ENCODE measurements at regions not wholly inside any gene's neighbourhood (a gene's known extent, or its start where the extent isn't known, plus 50 kb on each side); places are given as distances from the start of the nearest gene placed in this dataset.

DNA sequence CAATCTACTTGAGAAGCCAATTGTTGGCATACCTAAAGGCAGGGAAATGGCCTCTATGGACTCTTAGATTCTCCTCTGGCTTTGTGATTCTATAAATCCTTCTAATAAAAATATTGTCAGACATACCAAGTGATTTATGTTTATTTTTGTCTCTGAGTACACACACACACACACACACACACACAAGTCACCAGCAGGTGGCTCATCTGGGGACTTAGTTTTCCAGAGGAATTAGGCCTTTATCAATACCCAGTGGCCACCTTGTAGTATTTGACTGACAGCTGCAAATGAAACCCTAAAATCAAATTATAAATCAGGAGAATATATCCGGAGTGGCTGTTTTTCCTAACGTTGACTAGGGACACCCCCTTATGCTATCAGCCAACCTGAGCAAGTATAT lies 258.5 kb downstream of the BRINP2 start:
- Histone ChIP-seq H3K4me1 (ENCODE audit: control insufficient read depth in 5 of 5, insufficient read depth in 5 of 5, low read length in 5 of 5) (no peaks in the 10 kb centered on the region), H3K36me3 (ENCODE audit: control insufficient read depth in 4 of 4, insufficient read depth in 4 of 4, low read length in 4 of 4) (no peaks in the 10 kb centered on the region), H3K4me3 (no peak overlapping the region), H3K9me3 (ENCODE audit: control insufficient read depth in 4 of 4, insufficient read depth in 3 of 4, low read length in 3 of 4) (no peaks in the 10 kb centered on the region), H3K27me3 (ENCODE audit: control insufficient read depth in 3 of 3, insufficient read depth in 3 of 3, low read length in 2 of 3) (no peaks in the 10 kb centered on the region), H3K9ac (ENCODE audit: insufficient read depth in 1 of 2, low read length in 2 of 2) (no peak overlapping the region), H3K27ac (ENCODE audit: low read depth in 1 of 2, low read length in 1 of 2) (no peak overlapping the region)
- DNase-seq (no peak), ATAC-seq (ENCODE audit: insufficient read depth, low FRiP score) (no peak)
- no peak for TF ChIP-seq CTCF (IDR thresholded peaks at IDR 0.05; ENCODE audit: control extremely low read depth, extremely low read depth)
- 82 to 93% methylated on average over 2 of the region's 2 CpGs for WGBS, 2 donors

- no peak for TF ChIP-seq CTCF (IDR thresholded peaks at IDR 0.05; ENCODE audit: control extremely low read depth, extremely low read depth)
- no peak overlapping the region for H3K4me3 ChIP-seq
- ATAC-seq (ENCODE audit: insufficient read depth, low FRiP score) = no peak
- H3K27me3 ChIP-seq (ENCODE audit: control insufficient read depth in 3 of 3, insufficient read depth in 3 of 3, low read length in 2 of 3) = no peaks in the 10 kb centered on the region
- H3K4me1 ChIP-seq (ENCODE audit: control insufficient read depth in 5 of 5, insufficient read depth in 5 of 5, low read length in 5 of 5) = no peaks in the 10 kb centered on the region
- H3K36me3 ChIP-seq (ENCODE audit: control insufficient read depth in 4 of 4, insufficient read depth in 4 of 4, low read length in 4 of 4) = no peaks in the 10 kb centered on the region
- no peak overlapping the region for H3K27ac ChIP-seq (ENCODE audit: low read depth in 1 of 2, low read length in 1 of 2)
- DNase-seq = no peak
- no peaks in the 10 kb centered on the region for H3K9me3 ChIP-seq (ENCODE audit: control insufficient read depth in 4 of 4, insufficient read depth in 3 of 4, low read length in 3 of 4)
- 68 to 76% methylated on average over 1 of the region's 1 CpG for WGBS, 2 donors
- H3K9ac ChIP-seq (ENCODE audit: insufficient read depth in 1 of 2, low read length in 2 of 2) = no peak overlapping the region
These were observed 257.1 kb downstream of the BRINP2 start for GRCh38 chr1:177427811-177428210.

- no peak for TF ChIP-seq CTCF (IDR thresholded peaks at IDR 0.05; ENCODE audit: control extremely low read depth, extremely low read depth)
- ATAC-seq (ENCODE audit: insufficient read depth, low FRiP score) = no peak
- H3K9me3 ChIP-seq (ENCODE audit: control insufficient read depth in 4 of 4, insufficient read depth in 3 of 4, low read length in 3 of 4) = no peaks in the 10 kb centered on the region
- H3K9ac ChIP-seq (ENCODE audit: insufficient read depth in 1 of 2, low read length in 2 of 2) = no peak overlapping the region
- peaks cover 0 to 1% (median 0%) of the 10 kb centered on the region in 5 donors for H3K4me1 ChIP-seq (ENCODE audit: control insufficient read depth in 5 of 5, insufficient read depth in 5 of 5, low read length in 5 of 5)
- no peak overlapping the region for H3K4me3 ChIP-seq
- no peak for DNase-seq
- H3K36me3 ChIP-seq (ENCODE audit: control insufficient read depth in 4 of 4, insufficient read depth in 4 of 4, low read length in 4 of 4) = no peaks in the 10 kb centered on the region
- WGBS, 2 donors = 14 to 37% methylated on average over 1 of the region's 1 CpG
- H3K27ac ChIP-seq (ENCODE audit: low read depth in 1 of 2, low read length in 1 of 2) = no peak overlapping the region
- no peaks in the 10 kb centered on the region for H3K27me3 ChIP-seq (ENCODE audit: control insufficient read depth in 3 of 3, insufficient read depth in 3 of 3, low read length in 2 of 3)
These were observed 255.7 kb downstream of the BRINP2 start for GRCh38 chr1:177426497-177426896.

DNA sequence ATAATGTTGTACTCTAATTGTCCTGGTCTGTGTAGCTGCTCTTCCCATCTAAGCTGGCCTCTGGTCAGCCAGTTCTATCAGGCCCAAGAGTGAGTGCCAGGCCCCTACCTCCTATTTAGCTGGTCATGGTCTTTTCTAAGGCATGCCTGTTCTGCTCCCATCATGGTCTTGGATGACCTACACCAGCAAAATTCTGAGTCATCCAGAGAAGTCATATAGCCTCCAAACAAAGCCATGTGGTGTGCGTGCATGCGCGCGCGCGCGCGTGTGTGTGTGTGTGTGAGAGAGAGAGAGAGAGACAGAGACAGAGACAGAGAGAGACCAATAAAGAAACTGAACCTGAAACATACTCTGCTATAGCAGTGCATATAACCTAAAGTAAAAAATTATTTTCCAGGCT lies 254.4 kb downstream of the BRINP2 start:
- ATAC-seq (ENCODE audit: insufficient read depth, low FRiP score) (no peak), DNase-seq (no peak)
- Histone ChIP-seq H3K9ac (ENCODE audit: insufficient read depth in 1 of 2, low read length in 2 of 2) (no peak overlapping the region), H3K4me3 (no peak overlapping the region), H3K36me3 (ENCODE audit: control insufficient read depth in 4 of 4, insufficient read depth in 4 of 4, low read length in 4 of 4) (no peaks in the 10 kb centered on the region), H3K9me3 (ENCODE audit: control insufficient read depth in 4 of 4, insufficient read depth in 3 of 4, low read length in 3 of 4) (no peaks in the 10 kb centered on the region), H3K27ac (ENCODE audit: low read depth in 1 of 2, low read length in 1 of 2) (no peak overlapping the region), H3K27me3 (ENCODE audit: control insufficient read depth in 3 of 3, insufficient read depth in 3 of 3, low read length in 2 of 3) (no peaks in the 10 kb centered on the region), H3K4me1 (ENCODE audit: control insufficient read depth in 5 of 5, insufficient read depth in 5 of 5, low read length in 5 of 5) (peaks cover 0 to 1% (median 0%) of the 10 kb centered on the region in 5 donors)
- WGBS, 2 donors = 83 to 97% methylated on average over 8 of the region's 8 CpGs
- no peak for TF ChIP-seq CTCF (IDR thresholded peaks at IDR 0.05; ENCODE audit: control extremely low read depth, extremely low read depth)

All from lung (tissue), 11 donors.